HCT116 (cell line): ENCODE measurements at regions not wholly inside any gene's neighbourhood (a gene's known extent, or its start where the extent isn't known, plus 50 kb on each side); places are given as distances from the start of the nearest gene placed in this dataset.

ENCODE experiments used
- EZH2 ChIP-seq: fragments of 200-600 bp; sonication (generic); IDR thresholded peaks from 2 replicates; pipeline ENCODE4 v1.6.1; 2017; ENCODE audit warnings: antibody characterized with exemption, mixed run types
- JUND ChIP-seq: IDR thresholded peaks from 2 replicates; pipeline ENCODE4 v1.6.1; 2012
- POLR2A ChIP-seq: IDR thresholded peaks from 2 replicates; pipeline ENCODE4 v1.7.0; 2011; ENCODE audit warnings: borderline replicate concordance; ENCODE audit not compliant: insufficient read depth, insufficient read length; ENCODE audit errors: extremely low read depth
- POLR2AphosphoS5 ChIP-seq: IDR thresholded peaks from 2 replicates; pipeline ENCODE4 v1.6.1; 2011; ENCODE audit warnings: mild to moderate bottlenecking, low read depth, low read length, moderate library complexity
- TCF7L2 ChIP-seq: IDR thresholded peaks from 2 replicates; pipeline ENCODE4 v1.7.0; 2011; ENCODE audit warnings: borderline replicate concordance, inconsistent platforms; ENCODE audit not compliant: insufficient read depth, insufficient read length; ENCODE audit errors: extremely low read depth
- YY1 ChIP-seq: IDR thresholded peaks from 2 replicates; pipeline ENCODE4 v1.6.1; 2011; ENCODE audit warnings: low read length, low read depth, moderate library complexity, mild to moderate bottlenecking; ENCODE audit not compliant: insufficient replicate concordance; ENCODE audit errors: extremely low read depth
- ZNF274 ChIP-seq: fragments of 200-500 bp; sonication (Bioruptor generic); IDR thresholded peaks from 2 replicates; pipeline ENCODE4 v1.6.1; 2014; ENCODE audit warnings: mild to moderate bottlenecking, low read depth, low read length, inconsistent platforms
- TF ChIP-seq, protein P1 (sequence below), 3 experiments: fragments of 200-600 bp in 1 of 3; sonication (generic) in 1 of 3; IDR thresholded peaks in 2 of 3; conservative IDR thresholded peaks in 1 of 3; 2 replicates each; pipeline ENCODE4 v1.5.1; 2012 to 2017; ENCODE audit warnings: low read depth in 2 of 3, low read length in 2 of 3, antibody characterized with exemption in 1 of 3, borderline replicate concordance in 1 of 3, control low read depth in 1 of 3, mild to moderate bottlenecking in 1 of 3, mixed read lengths in 1 of 3, mixed run types in 1 of 3, moderate library complexity in 1 of 3; ENCODE audit not compliant: insufficient read depth in 1 of 3
- TF ChIP-seq, protein P2 (sequence below): IDR thresholded peaks from 2 replicates; pipeline ENCODE4 v1.6.1; 2012; ENCODE audit warnings: low read depth
- TF ChIP-seq, protein P3 (sequence below): IDR thresholded peaks from 2 replicates; pipeline ENCODE4 v1.6.1; 2012
- TF ChIP-seq, protein P4 (sequence below): IDR thresholded peaks from 2 replicates; pipeline ENCODE4 v1.6.1; 2011; ENCODE audit warnings: mild to moderate bottlenecking, low read length, moderate library complexity; ENCODE audit not compliant: insufficient replicate concordance; ENCODE audit errors: extremely low read depth

DNA sequence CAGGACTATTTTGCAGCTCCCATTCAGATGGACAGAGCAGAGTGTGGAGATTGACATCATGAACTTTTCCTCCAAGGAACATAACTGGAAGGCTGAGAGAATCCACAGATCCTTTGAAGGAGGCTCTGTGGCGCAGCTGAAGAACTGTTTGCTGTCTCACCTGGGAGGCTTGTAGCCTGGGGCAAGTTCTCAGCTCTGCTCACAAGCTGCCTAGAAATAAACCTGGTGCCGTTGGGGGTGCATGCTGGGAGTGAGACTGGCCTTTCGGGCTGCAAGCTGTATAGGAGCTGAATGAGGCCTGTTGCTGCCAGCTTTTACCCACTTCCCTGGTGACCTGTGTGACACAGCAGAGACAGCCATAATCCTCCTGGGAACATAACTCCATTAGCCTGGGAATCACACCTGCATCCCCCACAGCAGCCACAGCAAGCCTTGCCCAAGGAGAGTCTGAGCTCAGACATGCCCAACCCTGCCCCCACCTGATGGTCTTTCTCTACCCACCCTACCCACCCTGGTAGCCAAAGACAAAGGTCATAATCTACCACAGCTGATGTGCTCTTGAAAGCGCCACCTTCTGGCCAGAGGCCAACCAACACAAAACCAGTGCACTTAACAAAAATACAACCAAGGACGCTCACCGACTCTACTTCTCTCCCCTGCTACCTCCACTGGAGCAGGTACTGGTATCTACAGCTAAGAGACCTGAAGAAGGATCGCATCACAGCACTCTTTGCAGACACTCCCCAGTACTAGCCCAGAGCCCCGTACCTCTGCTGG lies 205.1 kb upstream of the MRPS30 start:
- TF ChIP-seq POLR2A (no peak), EZH2 (no peak), YY1 (no peak), JUND (no peak), ZNF274 (no peak), TCF7L2 (no peak), POLR2AphosphoS5 (no peak)
- TF ChIP-seq, protein P1, sequence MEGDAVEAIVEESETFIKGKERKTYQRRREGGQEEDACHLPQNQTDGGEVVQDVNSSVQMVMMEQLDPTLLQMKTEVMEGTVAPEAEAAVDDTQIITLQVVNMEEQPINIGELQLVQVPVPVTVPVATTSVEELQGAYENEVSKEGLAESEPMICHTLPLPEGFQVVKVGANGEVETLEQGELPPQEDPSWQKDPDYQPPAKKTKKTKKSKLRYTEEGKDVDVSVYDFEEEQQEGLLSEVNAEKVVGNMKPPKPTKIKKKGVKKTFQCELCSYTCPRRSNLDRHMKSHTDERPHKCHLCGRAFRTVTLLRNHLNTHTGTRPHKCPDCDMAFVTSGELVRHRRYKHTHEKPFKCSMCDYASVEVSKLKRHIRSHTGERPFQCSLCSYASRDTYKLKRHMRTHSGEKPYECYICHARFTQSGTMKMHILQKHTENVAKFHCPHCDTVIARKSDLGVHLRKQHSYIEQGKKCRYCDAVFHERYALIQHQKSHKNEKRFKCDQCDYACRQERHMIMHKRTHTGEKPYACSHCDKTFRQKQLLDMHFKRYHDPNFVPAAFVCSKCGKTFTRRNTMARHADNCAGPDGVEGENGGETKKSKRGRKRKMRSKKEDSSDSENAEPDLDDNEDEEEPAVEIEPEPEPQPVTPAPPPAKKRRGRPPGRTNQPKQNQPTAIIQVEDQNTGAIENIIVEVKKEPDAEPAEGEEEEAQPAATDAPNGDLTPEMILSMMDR (IDR thresholded peaks at IDR 0.05 in 2 of 3, conservative IDR thresholded peaks at IDR 0.05 in 1 of 3; ENCODE audit: borderline replicate concordance in 1 of 3, insufficient read depth in 1 of 3, low read depth in 2 of 3, low read length in 2 of 3): peak in 2 of 3 experiments; percentile 27 to 34; a peak in 3 of 6 replicates
- TF ChIP-seq, protein P2, sequence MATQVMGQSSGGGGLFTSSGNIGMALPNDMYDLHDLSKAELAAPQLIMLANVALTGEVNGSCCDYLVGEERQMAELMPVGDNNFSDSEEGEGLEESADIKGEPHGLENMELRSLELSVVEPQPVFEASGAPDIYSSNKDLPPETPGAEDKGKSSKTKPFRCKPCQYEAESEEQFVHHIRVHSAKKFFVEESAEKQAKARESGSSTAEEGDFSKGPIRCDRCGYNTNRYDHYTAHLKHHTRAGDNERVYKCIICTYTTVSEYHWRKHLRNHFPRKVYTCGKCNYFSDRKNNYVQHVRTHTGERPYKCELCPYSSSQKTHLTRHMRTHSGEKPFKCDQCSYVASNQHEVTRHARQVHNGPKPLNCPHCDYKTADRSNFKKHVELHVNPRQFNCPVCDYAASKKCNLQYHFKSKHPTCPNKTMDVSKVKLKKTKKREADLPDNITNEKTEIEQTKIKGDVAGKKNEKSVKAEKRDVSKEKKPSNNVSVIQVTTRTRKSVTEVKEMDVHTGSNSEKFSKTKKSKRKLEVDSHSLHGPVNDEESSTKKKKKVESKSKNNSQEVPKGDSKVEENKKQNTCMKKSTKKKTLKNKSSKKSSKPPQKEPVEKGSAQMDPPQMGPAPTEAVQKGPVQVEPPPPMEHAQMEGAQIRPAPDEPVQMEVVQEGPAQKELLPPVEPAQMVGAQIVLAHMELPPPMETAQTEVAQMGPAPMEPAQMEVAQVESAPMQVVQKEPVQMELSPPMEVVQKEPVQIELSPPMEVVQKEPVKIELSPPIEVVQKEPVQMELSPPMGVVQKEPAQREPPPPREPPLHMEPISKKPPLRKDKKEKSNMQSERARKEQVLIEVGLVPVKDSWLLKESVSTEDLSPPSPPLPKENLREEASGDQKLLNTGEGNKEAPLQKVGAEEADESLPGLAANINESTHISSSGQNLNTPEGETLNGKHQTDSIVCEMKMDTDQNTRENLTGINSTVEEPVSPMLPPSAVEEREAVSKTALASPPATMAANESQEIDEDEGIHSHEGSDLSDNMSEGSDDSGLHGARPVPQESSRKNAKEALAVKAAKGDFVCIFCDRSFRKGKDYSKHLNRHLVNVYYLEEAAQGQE: no peak
- TF ChIP-seq, protein P3, sequence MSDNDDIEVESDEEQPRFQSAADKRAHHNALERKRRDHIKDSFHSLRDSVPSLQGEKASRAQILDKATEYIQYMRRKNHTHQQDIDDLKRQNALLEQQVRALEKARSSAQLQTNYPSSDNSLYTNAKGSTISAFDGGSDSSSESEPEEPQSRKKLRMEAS: no peak
- TF ChIP-seq, protein P4, sequence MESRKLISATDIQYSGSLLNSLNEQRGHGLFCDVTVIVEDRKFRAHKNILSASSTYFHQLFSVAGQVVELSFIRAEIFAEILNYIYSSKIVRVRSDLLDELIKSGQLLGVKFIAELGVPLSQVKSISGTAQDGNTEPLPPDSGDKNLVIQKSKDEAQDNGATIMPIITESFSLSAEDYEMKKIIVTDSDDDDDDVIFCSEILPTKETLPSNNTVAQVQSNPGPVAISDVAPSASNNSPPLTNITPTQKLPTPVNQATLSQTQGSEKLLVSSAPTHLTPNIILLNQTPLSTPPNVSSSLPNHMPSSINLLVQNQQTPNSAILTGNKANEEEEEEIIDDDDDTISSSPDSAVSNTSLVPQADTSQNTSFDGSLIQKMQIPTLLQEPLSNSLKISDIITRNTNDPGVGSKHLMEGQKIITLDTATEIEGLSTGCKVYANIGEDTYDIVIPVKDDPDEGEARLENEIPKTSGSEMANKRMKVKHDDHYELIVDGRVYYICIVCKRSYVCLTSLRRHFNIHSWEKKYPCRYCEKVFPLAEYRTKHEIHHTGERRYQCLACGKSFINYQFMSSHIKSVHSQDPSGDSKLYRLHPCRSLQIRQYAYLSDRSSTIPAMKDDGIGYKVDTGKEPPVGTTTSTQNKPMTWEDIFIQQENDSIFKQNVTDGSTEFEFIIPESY: no peak
